GM19463 (cell line): ENCODE measurements at regions not wholly inside any gene's neighbourhood (a gene's known extent, or its start where the extent isn't known, plus 50 kb on each side); places are given as distances from the start of the nearest gene placed in this dataset.
"Not testable (repeated sequence)": the region's sequence is repeated elsewhere in the genome, so short reads cannot be mapped to it uniquely, and the experiment has no call there.

Experiments used
- ATAC-seq: cut with Tn5 transposase; IDR thresholded peaks from one replicate; pipeline ENCODE4 v1.9.1; 2021; ENCODE audit warnings: mild to moderate bottlenecking, moderate library complexity; ENCODE audit not compliant: unreplicated experiment

GRCh38 chr2:8554296-8554806 is 127.5 kb upstream of the ID2 start:
- no peak for ATAC-seq

GRCh38 chr2:8555543-8555942 is 126.3 kb upstream of the ID2 start:
- ATAC-seq, result no peak

- no peak for ATAC-seq
These were observed 123.8 kb upstream of the ID2 start for GRCh38 chr2:8558096-8558495.

- ATAC-seq, result no peak
These were observed 122.9 kb upstream of the ID2 start for GRCh38 chr2:8558956-8559355.

DNA sequence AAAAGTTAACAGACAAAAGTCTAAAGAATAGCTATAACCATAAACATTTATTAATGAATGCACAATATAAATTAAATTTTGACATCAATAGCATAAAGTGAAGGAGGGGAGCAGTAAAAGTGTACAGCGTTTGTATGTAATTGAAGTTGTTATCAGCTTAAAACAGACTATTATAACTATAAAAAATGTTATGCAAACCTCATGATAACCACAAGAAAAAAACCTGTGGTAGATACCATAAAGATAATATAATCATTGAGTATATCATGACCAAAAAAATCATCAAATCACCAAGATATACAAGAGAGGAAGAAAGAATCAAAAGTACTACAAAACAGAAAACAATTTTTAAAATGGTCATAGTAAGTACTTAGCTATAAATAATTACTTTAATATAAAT is 122.1 kb upstream of the ID2 start:
- no peak for ATAC-seq

GRCh38 chr2:8561692-8562091 is 120.2 kb upstream of the ID2 start:
- ATAC-seq, result not testable (repeated sequence)

GRCh38 chr2:8563814-8564474 is 117.9 kb upstream of the ID2 start:
- no peak for ATAC-seq

DNA sequence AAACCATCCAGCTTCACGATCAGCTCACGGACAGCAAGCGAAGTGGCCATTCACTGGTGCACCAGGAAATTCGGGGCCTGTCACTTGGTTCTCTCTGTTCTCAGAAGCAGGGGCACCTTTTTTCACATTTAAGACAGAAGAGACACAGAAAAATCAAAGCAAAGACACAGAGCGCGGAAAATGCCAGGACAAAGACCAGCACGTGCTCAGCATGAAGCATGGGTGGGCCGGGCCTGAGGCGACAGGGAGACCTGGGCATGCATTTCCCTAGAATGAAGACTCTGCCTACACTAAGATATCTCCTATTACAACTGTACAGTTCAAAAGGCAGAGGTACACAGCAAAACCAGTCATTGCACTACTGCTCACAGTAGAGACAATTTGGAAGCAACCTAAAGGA is 117.4 kb upstream of the ID2 start:
- ATAC-seq, result no peak

- no peak for ATAC-seq
These were observed 116.3 kb upstream of the ID2 start for GRCh38 chr2:8565399-8566154.

- ATAC-seq, result no peak
These were observed 115.6 kb upstream of the ID2 start for GRCh38 chr2:8566155-8566670.

GRCh38 chr2:8566774-8567468 is 114.9 kb upstream of the ID2 start:
- ATAC-seq, result no peak

DNA sequence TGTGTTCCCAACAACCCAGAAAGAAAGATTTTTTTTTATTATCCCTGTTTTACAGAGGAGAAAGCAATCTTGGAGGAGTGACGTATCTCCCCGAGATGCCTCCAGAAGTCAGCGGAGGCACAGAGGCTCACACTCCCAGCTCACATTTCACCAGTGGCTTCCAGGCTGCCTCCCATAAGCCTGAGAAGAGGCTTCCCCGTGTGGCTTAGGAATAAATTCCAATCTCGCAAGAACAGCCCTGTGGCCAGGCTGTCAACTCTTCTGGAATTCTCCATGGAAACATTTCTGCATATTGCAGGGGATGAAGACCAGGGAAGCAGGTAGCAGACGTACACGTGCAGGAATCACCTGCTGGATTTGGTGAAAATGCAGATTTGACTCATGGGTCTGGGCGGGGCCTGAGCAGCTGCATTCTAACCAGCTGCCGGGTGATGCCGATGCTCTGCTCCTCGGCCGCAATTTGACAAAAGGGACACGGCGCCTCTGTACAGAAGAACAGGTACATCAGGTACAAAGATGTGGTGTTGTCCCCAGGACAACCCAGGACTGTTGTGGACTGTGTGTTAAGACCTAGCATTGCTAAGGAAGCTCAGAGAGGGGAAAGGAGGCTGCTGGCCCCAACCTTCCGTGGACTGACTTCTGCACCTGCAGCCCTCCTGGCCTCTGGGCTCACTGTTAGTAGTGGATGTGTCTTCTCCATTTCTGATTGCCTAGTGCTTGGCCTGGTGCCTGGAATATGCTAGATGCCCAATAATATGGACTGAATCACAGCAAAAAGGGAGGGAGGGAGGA is 114.2 kb upstream of the ID2 start:
- no peak for ATAC-seq

DNA sequence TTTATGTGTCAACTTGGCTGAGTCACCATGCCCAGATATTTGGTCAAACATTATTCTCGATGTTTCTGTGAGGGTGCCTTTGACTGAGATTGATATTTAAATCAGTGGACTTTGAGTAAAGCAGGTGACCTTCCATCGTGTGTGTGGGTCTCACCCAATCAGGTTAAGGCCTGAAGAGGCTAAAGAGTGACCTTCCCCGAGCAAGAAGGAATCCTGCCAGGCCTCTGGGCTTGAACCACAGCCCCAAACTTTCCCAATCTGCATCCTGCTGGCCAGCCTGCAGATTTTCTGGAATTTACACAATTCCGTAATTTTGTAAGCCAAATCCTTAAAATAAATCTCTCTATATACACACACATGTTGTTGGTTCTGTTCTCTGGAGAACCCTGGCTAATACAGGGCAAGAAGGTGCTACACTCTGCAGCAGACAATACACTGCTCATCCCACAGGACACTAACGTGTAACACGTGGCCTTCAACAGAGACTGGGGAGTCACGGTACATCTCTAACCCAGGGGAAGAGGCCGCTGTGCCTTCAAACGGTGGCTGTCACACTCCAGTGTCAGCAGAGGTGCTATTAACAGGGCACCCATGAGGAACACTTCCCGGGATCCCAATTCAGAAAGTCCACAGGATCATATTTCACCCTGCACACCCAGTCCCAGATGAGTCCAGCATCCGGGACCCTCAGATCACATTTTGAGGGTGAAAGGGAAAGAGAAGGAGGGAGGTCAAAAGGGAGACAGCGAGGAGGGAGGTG is 113.1 kb upstream of the ID2 start:
- no peak for ATAC-seq

DNA sequence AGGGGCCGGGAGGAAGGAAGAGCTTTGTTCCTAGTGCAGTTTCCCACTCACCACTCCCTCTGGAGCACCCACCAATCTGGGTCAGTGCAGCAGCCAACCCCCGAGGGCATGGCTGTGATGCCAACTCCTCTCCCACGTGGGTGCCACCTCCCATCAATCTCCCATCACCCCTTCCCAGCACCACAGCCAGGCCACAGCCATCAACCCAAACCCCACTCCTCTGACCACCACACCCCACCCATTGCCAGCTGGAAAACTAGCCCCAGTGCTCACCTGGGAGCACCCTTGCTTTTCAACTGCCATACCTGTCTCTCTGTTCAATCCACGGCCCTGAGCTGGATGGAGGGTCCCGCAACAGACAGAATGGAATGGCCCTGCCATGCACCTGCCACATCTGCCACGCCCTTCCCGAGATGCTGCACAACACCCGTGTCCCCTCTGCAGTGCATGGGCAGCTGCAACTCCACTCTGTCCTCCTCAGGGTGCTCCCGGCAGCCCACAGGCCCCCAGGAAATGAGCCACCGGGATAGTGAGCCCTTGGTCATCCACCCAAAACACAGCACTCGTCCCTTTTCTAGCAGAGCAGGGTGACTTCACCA is 112.4 kb upstream of the ID2 start:
- no peak for ATAC-seq

GRCh38 chr2:8570637-8571036 is 111.2 kb upstream of the ID2 start:
- ATAC-seq, result no peak

- no peak for ATAC-seq
These were observed 110.5 kb upstream of the ID2 start for GRCh38 chr2:8571301-8571791.

GRCh38 chr2:8571792-8572499 is 109.9 kb upstream of the ID2 start:
- no peak for ATAC-seq

DNA sequence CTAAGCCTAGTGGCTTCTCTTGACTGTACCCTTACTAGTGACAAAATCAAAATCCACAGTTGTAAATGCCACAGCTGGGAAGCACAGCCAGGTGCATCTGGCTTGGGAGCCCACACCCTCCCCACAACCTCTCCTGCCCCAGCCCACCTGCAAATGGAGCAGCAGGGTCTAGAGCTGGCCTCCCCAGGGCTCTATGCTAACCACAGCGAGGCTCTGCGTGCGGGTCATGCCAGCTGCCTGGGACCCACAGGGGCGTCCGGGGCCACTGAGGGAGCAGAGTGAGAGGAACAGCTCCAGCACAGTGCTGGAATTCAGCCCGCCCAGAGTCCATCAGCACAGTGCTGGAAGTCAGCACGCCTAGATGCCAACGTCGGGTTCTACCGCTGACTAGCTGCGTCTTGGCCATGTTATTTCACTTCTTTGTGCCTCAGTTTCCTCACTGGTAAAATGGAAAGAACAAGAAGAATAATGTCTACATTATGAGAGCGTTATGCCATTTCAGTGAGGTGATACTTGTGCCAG is 109.1 kb upstream of the ID2 start:
- no peak for ATAC-seq
